ENCODE measurements at regions not wholly inside any gene's neighbourhood (a gene's known extent, or its start where the extent isn't known, plus 50 kb on each side); places are given as distances from the start of the nearest gene placed in this dataset.
"Not testable (repeated sequence)": the region's sequence is repeated elsewhere in the genome, so short reads cannot be mapped to it uniquely, and the experiment has no call there.

GRCh38 chr7:142467056-142467655, 209.3 kb upstream of the PRSS58 start:
- intact Hi-C loops (cut with micrococcal nuclease); H3K4me3 ChIP-seq (replicated peaks in 1 of 2; ENCODE audit: low read depth in 1 of 2, low read length in 2 of 2); H3K79me2 ChIP-seq (ENCODE audit: insufficient read depth, low read length); H3K36me3 ChIP-seq (ENCODE audit: control insufficient read depth in 1 of 2, insufficient read depth in 2 of 2, low read length in 2 of 2); H3K9me3 ChIP-seq (ENCODE audit: control insufficient read depth in 1 of 2, insufficient read depth in 1 of 2, low read depth in 1 of 2, low read length in 2 of 2); H3K27ac ChIP-seq (ENCODE audit: low read depth, low read length); BruUV-seq (replicated peaks); H2AFZ ChIP-seq (ENCODE audit: low read depth, low read length, poor library complexity, severe bottlenecking); H3K9ac ChIP-seq (ENCODE audit: low read length); POLR2A ChIA-PET; DNase-seq (ENCODE audit: low read depth, low spot score); RAD21 ChIA-PET (ENCODE audit: low non-redundant PET in 1 of 2, low total read pairs in 2 of 2, uncharacterized antibody in 2 of 2, unreplicated experiment in 2 of 2); H3K27me3 ChIP-seq (ENCODE audit: insufficient read depth, low read length); H3K4me2 ChIP-seq (ENCODE audit: low read length); H3K9me2 ChIP-seq (ENCODE audit: insufficient read depth); H3K4me1 ChIP-seq (ENCODE audit: control insufficient read depth in 1 of 2, insufficient read depth in 2 of 2, low read length in 2 of 2); H4K20me1 ChIP-seq (ENCODE audit: insufficient read depth): not testable (repeated sequence)
- CTCF ChIA-PET: interaction anchor here (1.2 to 1.9 kb wide), 3 partner anchors 8 to 22 kb away, joined by 3 to 10 read pairs (median 8); no protein-coding TSS in a partner anchor
- TF ChIP-seq CTCF (IDR thresholded peaks at IDR 0.05 in 2 of 3, conservative IDR thresholded peaks at IDR 0.05 in 1 of 3; ENCODE audit: borderline replicate concordance in 1 of 3, insufficient read depth in 1 of 3, low read depth in 2 of 3, low read length in 2 of 3): 0 out of 6 replicates have a peak, but pooled peaks of 1 of the 3 experiments have one; percentile 7
- ATAC-seq: peak; percentile 77

- CTCF ChIA-PET: interaction anchor here (0.6 to 1.1 kb wide), 5 partner anchors 19 to 60 kb away, joined by 3 to 8 read pairs (median 4); no protein-coding TSS in a partner anchor
- TF ChIP-seq CEBPB (IDR thresholded peaks at IDR 0.05; ENCODE audit: low read depth): no peak
- TF ChIP-seq EGR1 (IDR thresholded peaks at IDR 0.05; ENCODE audit: low read depth): no peak
- TF ChIP-seq TCF7L2 (IDR thresholded peaks at IDR 0.05; ENCODE audit: borderline replicate concordance, extremely low read depth, insufficient read depth, insufficient read length): no peak
- TF ChIP-seq FOSL1 (IDR thresholded peaks at IDR 0.05; ENCODE audit: low read depth): no peak
- TF ChIP-seq JUND (IDR thresholded peaks at IDR 0.05): no peak
- no peak for TF ChIP-seq ZNF274 (IDR thresholded peaks at IDR 0.05; ENCODE audit: low read depth, low read length)
- no peak for TF ChIP-seq MAX (IDR thresholded peaks at IDR 0.05)
- TF ChIP-seq SP1 (IDR thresholded peaks at IDR 0.05; ENCODE audit: low read depth): no peak
- TF ChIP-seq YY1 (IDR thresholded peaks at IDR 0.05; ENCODE audit: extremely low read depth, insufficient replicate concordance, low read depth, low read length): no peak
- no peak for TF ChIP-seq SRF (IDR thresholded peaks at IDR 0.05; ENCODE audit: low read depth)
- no peak for TF ChIP-seq CTCF (IDR thresholded peaks at IDR 0.05 in 2 of 3, conservative IDR thresholded peaks at IDR 0.05 in 1 of 3; ENCODE audit: borderline replicate concordance in 1 of 3, insufficient read depth in 1 of 3, low read depth in 2 of 3, low read length in 2 of 3)
- no peak for TF ChIP-seq SIN3A (IDR thresholded peaks at IDR 0.05; ENCODE audit: low read depth)
- TF ChIP-seq RAD21 (IDR thresholded peaks at IDR 0.05; ENCODE audit: low read depth): no peak
- no peak for TF ChIP-seq ATF3 (IDR thresholded peaks at IDR 0.05)
- no peak for TF ChIP-seq ZFX (IDR thresholded peaks at IDR 0.05)
- no peak for TF ChIP-seq CBX3 (IDR thresholded peaks at IDR 0.05; ENCODE audit: low read depth)
- TF ChIP-seq POLR2A (IDR thresholded peaks at IDR 0.05; ENCODE audit: borderline replicate concordance, extremely low read depth, insufficient read depth, insufficient read length): no peak
Observed at GRCh38 chr7:142463401-142463850, 205.6 kb upstream of the PRSS58 start.

More at GRCh38 chr7:142463401-142463850, 205.6 kb upstream of the PRSS58 start:
- no peak for DNase-seq (ENCODE audit: low read depth, low spot score)
- no peaks in the 10 kb centered on the region for H3K27me3 ChIP-seq (ENCODE audit: insufficient read depth, low read length)
- no peak overlapping the region for H3K27ac ChIP-seq (ENCODE audit: low read depth, low read length)
- no peaks in the 10 kb centered on the region for H3K36me3 ChIP-seq (ENCODE audit: control insufficient read depth in 1 of 2, insufficient read depth in 2 of 2, low read length in 2 of 2)
- H3K4me2 ChIP-seq (ENCODE audit: low read length): no peak overlapping the region
- intact Hi-C loops (cut with micrococcal nuclease): no loop called here
- no peaks in the 10 kb centered on the region for H3K9me2 ChIP-seq (ENCODE audit: insufficient read depth)
- no peak overlapping the region for H2AFZ ChIP-seq (ENCODE audit: low read depth, low read length, poor library complexity, severe bottlenecking)
- no TSS peak for BruUV-seq (replicated peaks)
- no peaks in the 10 kb centered on the region for H3K79me2 ChIP-seq (ENCODE audit: insufficient read depth, low read length)
- ChIA-PET RAD21 (ENCODE audit: low non-redundant PET in 1 of 2, low total read pairs in 2 of 2, uncharacterized antibody in 2 of 2, unreplicated experiment in 2 of 2) (no interaction called here), POLR2A (no interaction called here)
- H3K9ac ChIP-seq (ENCODE audit: low read length): no peak overlapping the region
- no peaks in the 10 kb centered on the region for H3K9me3 ChIP-seq (ENCODE audit: control insufficient read depth in 1 of 2, insufficient read depth in 1 of 2, low read depth in 1 of 2, low read length in 2 of 2)
- ATAC-seq: no peak
- H3K4me1 ChIP-seq (ENCODE audit: control insufficient read depth in 1 of 2, insufficient read depth in 2 of 2, low read length in 2 of 2): peaks cover 0 to 10% of the 10 kb centered on the region in 2 experiments; a peak in 2 of 4 replicates
- H3K4me3 ChIP-seq (replicated peaks in 1 of 2; ENCODE audit: low read depth in 1 of 2, low read length in 2 of 2): no peak overlapping the region
- no peaks in the 10 kb centered on the region for H4K20me1 ChIP-seq (ENCODE audit: insufficient read depth)

Measured in HCT116 (cell line).